Stimulated activated CD8-positive, alpha-beta memory T cell treated with anti-CD3 and anti-CD28 coated beads, Interleukin-4, amount 100 ng/mL, for 4 hours (primary cell): ENCODE measurements at regions not wholly inside any gene's neighbourhood (a gene's known extent, or its start where the extent isn't known, plus 50 kb on each side); places are given as distances from the start of the nearest gene placed in this dataset.
"Not testable (repeated sequence)": the region's sequence is repeated elsewhere in the genome, so short reads cannot be mapped to it uniquely, and the experiment has no call there.

Experiments
- DNase-seq, 2 donors: peaks; one replicate each; pipeline ENCODE4 v3.0.0-alpha.2; 2020; ENCODE audit warnings: low read depth in 2 of 2, low spot score in 1 of 2

DNA sequence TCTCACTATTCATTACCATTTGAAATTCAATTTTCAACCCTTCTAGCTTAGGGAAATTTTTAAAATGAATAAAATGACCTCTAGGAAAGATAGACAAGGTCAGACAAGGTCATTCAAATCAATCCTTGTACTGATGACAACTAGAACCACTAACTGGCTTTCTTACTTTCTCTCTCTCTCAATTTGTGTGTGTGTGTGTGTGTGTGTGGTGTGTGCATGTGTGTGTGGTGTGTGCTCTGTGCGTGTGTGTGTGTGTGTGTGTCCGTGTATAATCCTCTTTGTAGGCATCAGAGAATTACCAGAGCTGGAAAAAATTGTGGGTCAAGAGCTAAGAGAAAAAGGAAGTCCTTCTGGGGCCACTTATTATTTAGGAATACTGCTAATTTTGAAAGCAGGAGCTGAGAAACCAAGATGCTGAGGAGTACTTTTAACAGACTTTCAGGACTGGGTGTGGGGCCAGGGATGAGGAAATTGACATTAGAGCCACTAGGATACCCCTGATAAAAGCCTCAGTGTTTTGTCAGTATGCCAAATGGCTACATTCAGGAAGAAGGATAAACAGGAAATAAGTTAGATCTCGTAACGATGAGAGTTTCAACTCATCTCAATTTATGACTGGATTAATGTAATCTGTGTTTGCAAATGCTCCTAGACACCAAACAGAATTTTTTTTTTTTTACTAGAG, 723.3 kb downstream of the CETN3 start:
- DNase-seq = no peak

GRCh38 chr5:89676634-89677033, 732.9 kb downstream of the CETN3 start:
- no peak for DNase-seq

DNA sequence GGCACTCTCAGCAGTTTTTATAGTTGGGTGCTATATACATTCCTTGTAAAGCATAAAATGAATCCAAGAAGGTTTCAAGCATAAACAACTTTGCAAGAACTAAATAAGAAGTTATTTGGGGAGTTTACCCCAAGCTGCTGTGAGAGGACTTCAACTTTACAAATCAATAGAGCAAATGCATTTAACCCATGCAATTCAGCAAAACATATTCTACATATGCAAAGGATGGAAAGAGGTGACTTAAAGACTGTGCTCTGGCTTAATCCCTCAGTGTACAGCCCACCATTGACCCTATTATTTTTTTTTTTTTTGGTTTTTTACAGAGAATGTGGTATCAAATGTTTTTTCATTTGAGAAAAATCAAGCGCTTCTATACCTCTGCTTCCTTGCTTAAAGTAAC, 736.5 kb downstream of the CETN3 start:
- no peak for DNase-seq

DNA sequence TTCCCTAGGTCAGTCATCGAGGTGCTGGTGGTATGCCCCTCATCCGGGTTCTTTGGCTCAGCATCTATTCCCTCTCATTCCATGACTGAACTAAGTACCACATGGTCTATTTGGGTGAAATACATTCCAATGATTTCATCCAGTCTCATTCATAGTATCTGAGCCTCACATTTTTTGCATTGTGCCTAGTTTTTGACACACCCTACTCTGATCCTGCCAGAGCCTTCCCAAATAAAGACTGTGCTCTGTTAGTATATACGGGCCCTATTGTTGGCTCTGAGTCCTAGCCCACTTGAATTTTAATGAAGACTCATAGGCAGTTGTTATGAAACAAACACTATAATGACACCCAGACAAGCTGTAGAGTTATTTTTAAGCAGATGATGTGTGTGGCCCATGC, 740.7 kb downstream of the CETN3 start:
- DNase-seq = no peak

- no peak for DNase-seq
These were observed 747.1 kb downstream of the CETN3 start for GRCh38 chr5:89662499-89662898.

- no peak for DNase-seq
These were observed 755.9 kb upstream of the MEF2C start for GRCh38 chr5:89638871-89639270.

- DNase-seq = not testable (repeated sequence)
These were observed 751.2 kb upstream of the MEF2C start for GRCh38 chr5:89634176-89634575.

- DNase-seq = not testable (repeated sequence)
These were observed 747.1 kb upstream of the MEF2C start for GRCh38 chr5:89630064-89630463.

GRCh38 chr5:89628876-89629635, 746.1 kb upstream of the MEF2C start:
- no peak for DNase-seq

- DNase-seq = no peak
These were observed 733.0 kb upstream of the MEF2C start for GRCh38 chr5:89615839-89616518.

GRCh38 chr5:89613222-89613956, 730.4 kb upstream of the MEF2C start:
- no peak for DNase-seq

DNA sequence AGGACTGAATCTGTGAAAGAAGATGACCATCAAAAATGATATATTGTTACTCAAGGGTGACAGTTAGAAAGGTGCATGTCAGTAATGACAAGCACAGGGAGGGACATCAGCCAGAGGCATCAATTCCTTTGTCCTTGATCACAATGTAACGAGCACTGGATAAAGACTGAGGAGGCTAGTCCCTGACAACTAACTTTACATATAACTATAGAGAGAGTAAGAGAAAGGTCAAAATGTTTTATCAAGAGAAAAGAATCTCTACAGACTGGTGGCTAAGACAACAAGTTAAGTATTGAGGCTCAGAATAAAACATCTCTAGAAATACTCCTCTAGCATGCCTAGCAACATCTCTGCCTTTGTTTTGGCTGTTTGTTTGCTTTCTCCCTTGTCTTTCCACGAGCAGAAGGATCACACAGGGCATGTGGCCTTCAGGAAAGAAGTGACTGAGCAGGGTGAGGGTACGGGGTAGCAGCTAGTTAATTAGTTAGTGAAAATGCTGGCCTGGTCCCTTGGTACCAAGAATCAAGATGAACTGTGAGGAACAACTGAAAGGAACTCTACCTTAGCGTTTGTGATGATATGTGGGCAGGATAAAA, 724.1 kb upstream of the MEF2C start:
- no peak for DNase-seq

GRCh38 chr5:89604342-89604741, 721.4 kb upstream of the MEF2C start:
- DNase-seq = no peak

DNA sequence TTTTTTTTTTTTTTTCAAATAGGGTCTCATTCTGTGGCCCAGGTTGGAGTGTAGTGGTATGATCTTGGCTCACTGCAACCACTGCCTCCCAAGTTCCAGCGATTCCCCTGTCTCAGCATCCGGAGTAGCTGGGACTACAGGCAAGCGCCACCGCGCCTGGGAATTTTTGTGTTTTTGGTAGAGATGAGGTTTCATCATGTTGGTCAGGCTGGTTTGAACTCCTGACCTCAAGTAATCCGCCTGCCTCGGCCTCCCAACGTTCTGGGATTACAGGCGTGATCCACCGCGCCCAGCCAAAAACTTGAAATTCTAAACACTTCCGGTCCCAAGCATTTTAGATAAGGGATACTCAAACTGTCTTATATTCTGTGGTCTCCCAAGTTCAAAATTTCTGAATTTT, 718.9 kb upstream of the MEF2C start:
- DNase-seq = no peak

DNA sequence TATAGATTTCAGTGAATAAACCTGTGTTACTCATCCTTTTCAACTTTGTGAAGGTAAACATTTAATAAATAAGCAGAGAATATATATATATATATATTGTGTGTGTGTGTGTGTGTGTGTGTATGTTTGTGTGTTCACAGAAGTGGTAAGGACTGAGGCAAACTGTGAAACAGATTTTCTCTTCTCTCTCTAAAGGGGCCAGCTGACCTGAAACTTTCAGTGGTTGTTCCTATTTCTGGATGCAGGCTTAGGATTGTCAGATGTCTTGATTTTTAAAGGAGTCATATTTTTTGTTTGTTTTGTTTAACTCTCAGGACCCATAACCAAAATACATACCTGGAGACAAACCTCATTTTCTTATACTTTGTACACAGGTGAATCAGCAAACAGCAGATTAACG, 714.9 kb upstream of the MEF2C start:
- no peak for DNase-seq

GRCh38 chr5:89596821-89597220, 713.8 kb upstream of the MEF2C start:
- DNase-seq = no peak

- DNase-seq = no peak
These were observed 712.1 kb upstream of the MEF2C start for GRCh38 chr5:89595056-89595455.

GRCh38 chr5:89584339-89584956, 701.5 kb upstream of the MEF2C start:
- DNase-seq = no peak

- DNase-seq = no peak
These were observed 700.5 kb upstream of the MEF2C start for GRCh38 chr5:89583534-89583933.

DNA sequence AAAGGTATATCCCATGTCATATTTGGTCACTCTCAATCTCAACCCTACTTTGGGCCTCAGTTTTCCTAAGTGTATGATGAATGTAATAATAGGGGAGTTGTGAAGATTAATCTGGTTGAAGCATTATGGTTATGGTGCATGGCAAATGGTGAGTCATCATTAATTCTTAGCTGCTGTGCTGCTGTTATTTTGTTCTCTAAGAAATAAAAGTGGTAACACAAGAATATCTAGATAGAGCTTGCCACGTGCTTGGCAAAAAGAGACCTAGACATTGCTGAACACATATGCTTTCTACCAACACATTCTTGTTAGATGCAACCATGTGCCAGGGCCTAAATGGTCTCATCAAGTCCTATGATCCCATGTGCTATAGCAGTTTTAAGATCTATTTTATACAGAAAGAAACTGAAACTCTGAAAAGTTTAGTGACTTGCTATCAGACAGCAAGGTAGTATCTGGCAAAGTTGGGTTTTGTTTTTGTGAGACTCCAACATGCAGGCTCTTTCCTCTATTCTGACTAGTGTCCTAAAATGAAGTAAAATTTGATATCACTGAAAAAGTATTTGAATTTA, 699.9 kb upstream of the MEF2C start:
- DNase-seq = no peak
